GM12872 (cell line): ENCODE measurements at regions not wholly inside any gene's neighbourhood (a gene's known extent, or its start where the extent isn't known, plus 50 kb on each side); places are given as distances from the start of the nearest gene placed in this dataset.

Experiments used
- CTCF ChIP-seq: IDR thresholded peaks from 3 replicates; pipeline ENCODE4 v1.5.1; 2011; ENCODE audit warnings: low read depth, mild to moderate bottlenecking, low read length, moderate library complexity; ENCODE audit not compliant: insufficient read depth

GRCh38 chr7:47073284-47073683 lies 508.6 kb downstream of the TNS3 start:
- no peak for TF ChIP-seq CTCF

GRCh38 chr7:47071866-47072265 lies 510.0 kb downstream of the TNS3 start:
- TF ChIP-seq CTCF: no peak

- no peak for TF ChIP-seq CTCF
These were observed 512.4 kb downstream of the TNS3 start for GRCh38 chr7:47069385-47070076.

- TF ChIP-seq CTCF: no peak
These were observed 514.8 kb downstream of the TNS3 start for GRCh38 chr7:47066976-47067614.

- TF ChIP-seq CTCF: no peak
These were observed 525.2 kb downstream of the TNS3 start for GRCh38 chr7:47056731-47057130.

- no peak for TF ChIP-seq CTCF
These were observed 532.6 kb downstream of the TNS3 start for GRCh38 chr7:47049234-47049774.

- no peak for TF ChIP-seq CTCF
These were observed 534.5 kb downstream of the TNS3 start for GRCh38 chr7:47047384-47047783.
